ENCODE measurements at regions not wholly inside any gene's neighbourhood (a gene's known extent, or its start where the extent isn't known, plus 50 kb on each side); places are given as distances from the start of the nearest gene placed in this dataset.

- Histone ChIP-seq H3K4me3 (no peak overlapping the region), H3K36me3 (no peaks in the 10 kb centered on the region), H3K4me1 (replicated peaks) (no peaks in the 10 kb centered on the region), H3K27me3 (replicated peaks; ENCODE audit: insufficient read depth) (no peaks in the 10 kb centered on the region), H3K27ac (no peak overlapping the region), H3K9me3 (no peaks in the 10 kb centered on the region)
- no peak for DNase-seq (ENCODE audit: low spot score)
- intact Hi-C loops (cut with DNase I) = no loop called here
- 7% methylated on average over 3 of the region's 3 CpGs for WGBS
- TF ChIP-seq POLR2A (IDR thresholded peaks at IDR 0.05) (no peak), CTCF (IDR thresholded peaks at IDR 0.05) (no peak), POLR2AphosphoS5 (IDR thresholded peaks at IDR 0.05) (no peak)
Observed at GRCh38 chr4:116585246-116585645, 500.1 kb downstream of the TRAM1L1 start.

- WGBS = 74% methylated on average over 1 of the region's 1 CpG
- Histone ChIP-seq H3K27ac (no peak overlapping the region), H3K36me3 (no peaks in the 10 kb centered on the region), H3K4me1 (replicated peaks) (no peaks in the 10 kb centered on the region), H3K27me3 (replicated peaks; ENCODE audit: insufficient read depth) (no peaks in the 10 kb centered on the region), H3K9me3 (no peaks in the 10 kb centered on the region), H3K4me3 (no peak overlapping the region)
- no peak for DNase-seq (ENCODE audit: low spot score)
- TF ChIP-seq POLR2AphosphoS5 (IDR thresholded peaks at IDR 0.05) (no peak), POLR2A (IDR thresholded peaks at IDR 0.05) (no peak), CTCF (IDR thresholded peaks at IDR 0.05) (no peak)
- intact Hi-C loops (cut with DNase I) = no loop called here
Observed at GRCh38 chr4:116577321-116577720, 508.1 kb downstream of the TRAM1L1 start.

- Histone ChIP-seq H3K36me3 (no peaks in the 10 kb centered on the region), H3K4me1 (replicated peaks) (no peaks in the 10 kb centered on the region), H3K27me3 (replicated peaks; ENCODE audit: insufficient read depth) (no peaks in the 10 kb centered on the region), H3K4me3 (no peak overlapping the region), H3K27ac (no peak overlapping the region), H3K9me3 (no peaks in the 10 kb centered on the region)
- intact Hi-C loops (cut with DNase I) = no loop called here
- no peak for DNase-seq (ENCODE audit: low spot score)
- WGBS = 52% methylated on average over 3 of the region's 3 CpGs
- TF ChIP-seq POLR2A (IDR thresholded peaks at IDR 0.05) = no peak
- TF ChIP-seq POLR2AphosphoS5 (IDR thresholded peaks at IDR 0.05) = no peak
- TF ChIP-seq CTCF (IDR thresholded peaks at IDR 0.05) = no peak
Observed at GRCh38 chr4:116573540-116573939, 511.8 kb downstream of the TRAM1L1 start.

- Histone ChIP-seq H3K36me3 (no peaks in the 10 kb centered on the region), H3K4me3 (no peak overlapping the region), H3K4me1 (replicated peaks) (no peaks in the 10 kb centered on the region), H3K27ac (no peak overlapping the region), H3K9me3 (no peaks in the 10 kb centered on the region), H3K27me3 (replicated peaks; ENCODE audit: insufficient read depth) (no peaks in the 10 kb centered on the region)
- no peak for TF ChIP-seq POLR2AphosphoS5 (IDR thresholded peaks at IDR 0.05)
- no peak for TF ChIP-seq CTCF (IDR thresholded peaks at IDR 0.05)
- no peak for TF ChIP-seq POLR2A (IDR thresholded peaks at IDR 0.05)
- DNase-seq (ENCODE audit: low spot score) = no peak
- intact Hi-C loops (cut with DNase I) = no loop called here
Observed at GRCh38 chr4:116561768-116562167, 523.6 kb downstream of the TRAM1L1 start.

GRCh38 chr4:116551806-116552205 is 533.6 kb downstream of the TRAM1L1 start:
- DNase-seq (ENCODE audit: low spot score) = no peak
- Histone ChIP-seq H3K4me3 (no peak overlapping the region), H3K27ac (no peak overlapping the region), H3K9me3 (no peaks in the 10 kb centered on the region), H3K27me3 (replicated peaks; ENCODE audit: insufficient read depth) (no peaks in the 10 kb centered on the region), H3K4me1 (replicated peaks) (no peaks in the 10 kb centered on the region), H3K36me3 (no peaks in the 10 kb centered on the region)
- 70% methylated on average over 1 of the region's 1 CpG for WGBS
- no peak for TF ChIP-seq POLR2A (IDR thresholded peaks at IDR 0.05)
- no peak for TF ChIP-seq POLR2AphosphoS5 (IDR thresholded peaks at IDR 0.05)
- TF ChIP-seq CTCF (IDR thresholded peaks at IDR 0.05) = no peak
- intact Hi-C loops (cut with DNase I) = no loop called here
